ENCODE measurements at regions not wholly inside any gene's neighbourhood (a gene's known extent, or its start where the extent isn't known, plus 50 kb on each side); places are given as distances from the start of the nearest gene placed in this dataset.
A peak's percentile ranks its signal among the peaks of the same experiment; 100 is the strongest.
"Not testable (repeated sequence)": the region's sequence is repeated elsewhere in the genome, so short reads cannot be mapped to it uniquely, and the experiment has no call there.

DNA sequence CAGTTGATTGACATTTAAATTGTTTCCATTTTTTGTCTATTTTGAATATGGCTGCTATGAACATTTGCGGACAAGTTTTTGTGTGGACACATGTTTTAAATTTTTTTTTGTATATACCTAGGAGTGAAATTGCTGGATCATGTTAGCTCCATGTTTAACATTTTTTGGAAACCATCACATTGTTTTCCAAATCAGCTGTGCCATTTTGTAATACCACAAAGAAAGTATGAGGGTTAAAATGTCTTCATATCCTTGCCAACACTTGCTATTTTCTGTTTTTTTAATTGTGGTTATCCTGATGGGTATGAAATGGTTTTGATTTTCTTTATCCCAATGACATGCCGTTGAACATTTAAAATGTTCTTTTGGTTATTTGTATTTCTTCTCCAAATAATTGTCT lies 52.1 kb downstream of the CARTPT start:
- CTCF ChIA-PET, result interaction anchor here (0.6 kb wide), 1 partner anchor 559 kb away, joined by 4 read pairs; no protein-coding TSS in a partner anchor
- no peak overlapping the region for H3K4me3 Mint-ChIP-seq
- no peaks in the 10 kb centered on the region for H3K4me1 Mint-ChIP-seq (ENCODE audit: low read depth)
- no peak overlapping the region for H3K27ac Mint-ChIP-seq
- POLR2A ChIA-PET, result no interaction called here
- no peaks in the 10 kb centered on the region for H3K36me3 Mint-ChIP-seq
- H3K9me3 Mint-ChIP-seq, result no peaks in the 10 kb centered on the region
- DNase-seq, result no peak
- H3K27me3 Mint-ChIP-seq, result peaks cover 7% of the 10 kb centered on the region
- intact Hi-C loops (cut with micrococcal nuclease), result no loop called here

DNA sequence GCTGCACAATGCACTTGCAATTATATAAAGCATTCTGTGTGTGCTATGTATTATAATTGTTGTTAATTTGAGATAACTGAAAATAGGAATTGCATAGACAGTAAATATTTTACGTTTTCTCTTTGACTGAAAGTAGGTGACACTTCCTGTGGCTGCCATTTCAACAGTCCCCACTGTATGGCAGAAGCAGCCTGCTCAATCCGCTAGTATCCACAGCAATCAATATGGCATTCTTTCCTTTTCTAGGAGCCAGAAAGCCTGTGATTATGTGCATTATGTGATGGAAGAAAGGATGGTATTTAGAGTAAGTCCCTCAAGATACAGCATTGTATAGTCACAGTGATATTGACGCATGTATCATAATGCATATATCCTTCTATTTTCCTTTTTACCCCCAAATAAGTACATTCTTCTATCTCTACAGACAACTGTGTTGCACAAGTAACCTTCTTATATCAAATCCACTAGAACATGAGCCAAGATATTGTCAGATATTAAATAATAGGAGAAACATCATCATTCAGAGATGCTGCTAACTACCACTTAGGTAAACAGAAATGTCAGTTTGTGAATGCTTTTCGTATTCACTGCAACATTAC lies 59.7 kb downstream of the CARTPT start:
- Mint-ChIP-seq H3K9me3 (no peaks in the 10 kb centered on the region), H3K27me3 (peaks cover 3% of the 10 kb centered on the region), H3K36me3 (no peaks in the 10 kb centered on the region), H3K4me1 (ENCODE audit: low read depth) (peaks cover 19% of the 10 kb centered on the region), H3K4me3 (no peak overlapping the region), H3K27ac (no peak overlapping the region)
- ChIA-PET CTCF (interaction anchor here (1.1 kb wide), 1 partner anchor 468 kb away, joined by 3 read pairs; no protein-coding TSS in a partner anchor), POLR2A (no interaction called here)
- intact Hi-C loops (cut with micrococcal nuclease), result no loop called here
- DNase-seq, result no peak

DNA sequence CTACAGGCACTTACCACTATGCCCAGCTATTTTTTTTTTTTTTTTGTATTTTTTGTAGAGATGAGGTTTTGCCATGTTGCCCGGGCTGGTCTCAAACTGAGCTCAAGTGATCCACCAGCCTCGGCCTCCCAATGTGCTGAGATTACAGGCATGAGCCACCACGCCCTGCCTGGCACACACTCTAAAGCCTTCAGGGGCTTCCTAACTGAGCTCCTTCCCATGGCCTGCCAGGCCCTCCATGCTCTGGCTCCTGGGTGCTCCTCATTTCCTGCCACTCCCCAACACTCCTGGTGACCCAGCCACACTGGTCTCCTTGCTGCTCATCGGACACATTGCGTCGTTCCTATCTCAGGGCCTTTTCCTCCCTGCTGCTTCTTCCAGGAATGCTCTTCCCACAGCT lies 61.5 kb downstream of the CARTPT start:
- DNase-seq, result no peak
- H3K27ac Mint-ChIP-seq, result no peak overlapping the region
- H3K36me3 Mint-ChIP-seq, result no peaks in the 10 kb centered on the region
- peaks cover 24% of the 10 kb centered on the region for H3K4me1 Mint-ChIP-seq (ENCODE audit: low read depth)
- H3K27me3 Mint-ChIP-seq, result peaks cover 4% of the 10 kb centered on the region
- H3K9me3 Mint-ChIP-seq, result no peaks in the 10 kb centered on the region
- CTCF ChIA-PET, result no interaction called here
- intact Hi-C loops (cut with micrococcal nuclease), result loop anchor here (5.0 kb wide), 2 partner anchors 107 to 527 kb away; no protein-coding TSS in a partner anchor
- POLR2A ChIA-PET, result interaction anchor here (0.7 kb wide), 1 partner anchor 364 kb away, joined by 3 read pairs; no protein-coding TSS in a partner anchor
- H3K4me3 Mint-ChIP-seq, result no peak overlapping the region

DNA sequence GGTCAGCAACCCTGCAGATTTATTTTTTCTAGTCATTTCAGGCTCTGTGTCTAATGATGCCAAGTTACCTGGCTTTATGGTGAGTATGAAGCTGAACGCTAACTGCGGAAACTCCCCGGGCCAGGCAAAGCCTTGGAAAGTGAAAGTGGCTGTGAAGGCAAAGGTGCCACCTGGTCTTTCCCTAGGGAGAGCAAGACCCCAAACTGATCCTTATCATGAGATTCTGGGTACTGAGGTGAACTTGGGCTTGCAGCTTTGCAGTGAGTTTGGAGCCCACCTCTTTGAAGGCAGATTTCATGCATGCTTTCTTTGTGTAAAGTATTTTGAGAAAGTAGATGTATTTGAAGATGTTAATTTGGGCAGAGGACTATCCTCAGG lies 63.3 kb downstream of the CARTPT start:
- Mint-ChIP-seq H3K27me3 (peaks cover 2% of the 10 kb centered on the region), H3K36me3 (no peaks in the 10 kb centered on the region), H3K9me3 (no peaks in the 10 kb centered on the region), H3K4me3 (no peak overlapping the region), H3K27ac (peak overlapping the region; percentile 9), H3K4me1 (ENCODE audit: low read depth) (peaks cover 24% of the 10 kb centered on the region)
- peak; percentile 47 for DNase-seq
- intact Hi-C loops (cut with micrococcal nuclease), result loop anchor here (1.0 to 5.0 kb wide), 5 partner anchors 105 to 525 kb away; no protein-coding TSS in a partner anchor
- ChIA-PET POLR2A (interaction anchor here (0.9 kb wide), 1 partner anchor 8 kb away, joined by 3 read pairs; no protein-coding TSS in a partner anchor), CTCF (interaction anchor here (0.6 to 1.9 kb wide), 5 partner anchors 8 to 538 kb away, joined by 3 to 9 read pairs (median 3); partner anchors contain the start of genes MRPS27 and PTCD2)

DNA sequence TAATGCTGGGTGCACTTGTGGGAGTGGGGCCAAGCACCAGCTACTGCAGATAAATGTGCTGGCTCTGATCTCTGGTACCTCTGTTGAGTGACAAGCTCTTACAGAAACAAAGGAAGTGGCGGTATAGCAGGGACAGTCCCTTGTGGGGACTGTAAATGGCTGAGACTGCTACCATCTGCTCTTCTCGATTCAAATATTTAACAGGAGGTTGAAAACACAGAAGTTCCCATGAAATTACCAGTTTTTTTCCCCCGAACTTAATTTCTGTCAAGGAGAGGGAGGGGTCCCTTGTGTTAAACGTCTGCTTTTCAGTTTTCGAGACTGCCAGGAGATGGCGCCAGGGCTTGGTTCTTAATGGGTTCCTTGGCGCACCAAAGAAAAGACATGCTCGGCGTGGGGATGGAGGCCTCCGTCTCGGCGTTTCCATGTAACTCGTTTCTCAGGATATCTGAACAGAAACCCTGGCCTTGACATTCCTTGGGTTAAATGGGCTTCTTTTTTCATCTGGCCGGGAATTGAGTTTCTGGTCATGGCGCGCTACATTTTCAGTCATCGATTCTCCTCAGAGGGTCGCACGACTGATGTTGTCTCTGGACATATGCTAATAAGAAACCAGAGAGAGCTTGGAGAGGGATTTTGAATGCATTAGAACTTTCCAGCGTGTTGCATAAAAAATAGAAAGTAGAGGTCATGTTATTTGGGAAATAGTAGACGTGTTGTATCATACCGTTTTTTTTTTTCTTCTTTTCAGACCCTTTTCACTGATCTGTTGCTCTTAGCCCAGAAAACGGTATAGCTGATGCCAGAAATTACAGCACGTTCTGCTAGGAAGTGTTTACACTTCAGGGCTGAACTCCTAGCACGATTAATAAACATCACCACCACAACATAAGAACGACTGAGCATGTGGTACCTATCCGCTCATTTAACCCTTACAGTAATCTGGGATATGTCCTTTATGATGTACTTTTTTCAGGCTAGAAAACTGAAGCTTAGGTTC lies 64.0 kb downstream of the CARTPT start:
- Mint-ChIP-seq H3K9me3 (no peaks in the 10 kb centered on the region), H3K4me1 (ENCODE audit: low read depth) (peaks cover 24% of the 10 kb centered on the region), H3K4me3 (peak overlapping the region; percentile 48), H3K27ac (peak overlapping the region; percentile 43), H3K27me3 (peaks cover 4% of the 10 kb centered on the region), H3K36me3 (no peaks in the 10 kb centered on the region)
- POLR2A ChIA-PET, result interaction anchor here (0.9 kb wide), 1 partner anchor 9 kb away, joined by 3 read pairs; no protein-coding TSS in a partner anchor
- CTCF ChIA-PET, result interaction anchor here (0.6 to 1.9 kb wide), 5 partner anchors 8 to 537 kb away, joined by 3 to 9 read pairs (median 3); partner anchors contain the start of genes MRPS27 and PTCD2
- DNase-seq, result peak; percentile 85
- intact Hi-C loops (cut with micrococcal nuclease), result loop anchor here (1.0 to 5.0 kb wide), 5 partner anchors 104 to 524 kb away; no protein-coding TSS in a partner anchor

DNA sequence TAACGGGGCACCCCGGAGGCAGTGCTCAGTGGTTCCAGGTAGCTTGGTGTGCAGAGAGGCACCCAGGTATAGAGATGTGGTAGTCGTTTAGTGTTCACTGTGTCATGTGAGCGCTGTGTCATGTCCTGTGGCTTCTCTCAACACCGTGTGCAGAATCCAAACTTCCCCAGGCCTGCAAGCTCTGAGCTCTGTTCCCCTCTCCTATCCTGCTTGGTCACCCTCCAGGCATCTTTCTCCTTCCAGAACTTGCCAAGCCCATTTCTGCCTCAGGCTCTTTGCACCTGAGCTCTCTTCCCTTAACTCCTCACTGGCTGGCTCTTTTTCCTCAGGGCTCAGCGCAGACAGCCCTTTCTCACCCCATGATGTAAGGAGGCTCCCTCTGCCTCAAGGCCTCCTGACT lies 64.8 kb downstream of the CARTPT start:
- Mint-ChIP-seq H3K4me3 (no peak overlapping the region), H3K36me3 (no peaks in the 10 kb centered on the region), H3K9me3 (no peaks in the 10 kb centered on the region), H3K4me1 (ENCODE audit: low read depth) (peaks cover 24% of the 10 kb centered on the region), H3K27me3 (peaks cover 7% of the 10 kb centered on the region), H3K27ac (no peak overlapping the region)
- DNase-seq, result peak; percentile 15
- CTCF ChIA-PET, result no interaction called here
- intact Hi-C loops (cut with micrococcal nuclease), result loop anchor here (2.0 to 5.0 kb wide), 3 partner anchors 103 to 523 kb away; no protein-coding TSS in a partner anchor
- POLR2A ChIA-PET, result no interaction called here

DNA sequence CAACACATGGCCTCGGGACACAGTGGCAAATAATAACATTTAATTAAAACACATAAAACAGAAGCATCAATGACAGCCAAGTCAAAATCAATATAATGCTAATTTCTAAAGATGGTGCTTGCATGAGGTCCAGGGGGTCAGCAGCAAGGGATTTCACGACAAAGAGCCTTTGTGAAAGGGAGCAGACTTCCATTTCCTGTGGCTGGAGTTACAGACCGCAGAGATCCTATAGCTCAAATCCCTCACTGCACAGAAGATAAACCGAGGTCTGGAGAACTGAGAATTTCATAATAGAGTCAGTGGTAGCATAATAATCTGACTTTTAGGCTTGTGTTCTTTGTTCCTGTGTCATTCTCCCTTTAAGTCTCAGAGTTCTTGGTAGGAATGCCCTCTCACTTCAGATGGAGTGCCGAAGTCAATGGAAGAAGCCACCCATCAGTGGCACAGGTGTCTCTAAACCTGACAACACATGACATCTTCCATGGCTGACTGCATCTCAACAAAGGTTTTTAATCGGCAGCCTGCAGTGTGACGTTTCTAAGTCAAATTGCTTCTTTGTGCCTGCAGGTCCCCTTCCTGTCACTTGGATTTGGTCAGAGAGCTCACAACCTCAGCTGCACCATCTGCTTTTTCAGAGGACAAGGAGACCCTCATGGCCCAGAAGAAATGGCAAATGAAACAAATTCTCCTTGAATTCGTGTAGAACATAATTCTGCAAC lies 67.4 kb downstream of the CARTPT start:
- Mint-ChIP-seq H3K27ac (no peak overlapping the region), H3K4me1 (ENCODE audit: low read depth) (peaks cover 24% of the 10 kb centered on the region), H3K9me3 (peaks cover 4% of the 10 kb centered on the region), H3K27me3 (peaks cover 11% of the 10 kb centered on the region), H3K36me3 (no peaks in the 10 kb centered on the region), H3K4me3 (no peak overlapping the region)
- ChIA-PET CTCF (no interaction called here), POLR2A (no interaction called here)
- no peak for DNase-seq
- intact Hi-C loops (cut with micrococcal nuclease), result no loop called here

DNA sequence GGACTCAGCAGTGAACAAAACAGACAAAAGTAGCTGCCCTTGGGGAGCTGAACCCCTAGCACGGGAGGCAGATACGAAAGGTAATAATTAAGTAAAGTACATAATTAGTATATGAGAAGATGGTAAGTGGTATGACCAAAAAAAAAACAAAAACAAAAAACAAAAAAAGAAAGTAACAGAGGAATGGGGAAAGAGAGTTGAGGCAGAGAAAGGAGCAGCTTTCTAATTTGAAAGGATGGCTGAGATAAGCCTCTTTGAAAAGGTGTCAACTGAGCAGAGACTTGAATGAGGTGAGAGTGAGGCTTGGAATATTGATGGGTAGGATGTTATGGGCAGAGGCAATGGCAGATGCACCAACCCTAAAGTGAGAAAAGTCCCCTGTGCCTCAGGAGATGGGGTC lies 69.7 kb downstream of the CARTPT start:
- Mint-ChIP-seq H3K4me1 (ENCODE audit: low read depth) (peaks cover 5% of the 10 kb centered on the region), H3K27ac (no peak overlapping the region), H3K27me3 (peaks cover 11% of the 10 kb centered on the region), H3K4me3 (no peak overlapping the region), H3K9me3 (peaks cover 12% of the 10 kb centered on the region), H3K36me3 (no peaks in the 10 kb centered on the region)
- ChIA-PET CTCF (no interaction called here), POLR2A (no interaction called here)
- DNase-seq, result no peak
- intact Hi-C loops (cut with micrococcal nuclease), result no loop called here

DNA sequence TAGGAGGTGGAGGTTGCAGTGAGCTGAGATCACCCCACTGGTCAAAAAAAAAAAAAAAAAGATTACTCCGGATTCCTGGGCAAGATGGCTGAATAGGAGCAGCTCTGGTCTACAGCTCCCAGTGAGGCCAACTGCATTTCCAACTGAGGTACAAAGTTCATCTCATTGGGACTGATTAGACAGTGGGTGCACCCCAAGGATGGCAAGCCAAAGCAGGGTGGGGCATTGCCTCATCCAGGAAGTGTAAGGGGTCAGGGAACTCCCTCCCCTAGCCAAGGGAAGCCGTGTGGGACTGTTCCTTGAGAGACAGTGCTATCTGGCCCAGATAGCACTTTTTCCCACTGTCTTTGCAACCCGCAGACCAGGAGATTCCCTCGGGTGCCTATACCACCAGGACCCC lies 70.7 kb downstream of the CARTPT start:
- Mint-ChIP-seq H3K4me1 (ENCODE audit: low read depth) (no peaks in the 10 kb centered on the region), H3K9me3 (peaks cover 15% of the 10 kb centered on the region), H3K4me3 (no peak overlapping the region), H3K27me3 (peaks cover 9% of the 10 kb centered on the region), H3K27ac (no peak overlapping the region), H3K36me3 (no peaks in the 10 kb centered on the region)
- ChIA-PET CTCF (no interaction called here), POLR2A (no interaction called here)
- no peak for DNase-seq
- intact Hi-C loops (cut with micrococcal nuclease), result no loop called here

DNA sequence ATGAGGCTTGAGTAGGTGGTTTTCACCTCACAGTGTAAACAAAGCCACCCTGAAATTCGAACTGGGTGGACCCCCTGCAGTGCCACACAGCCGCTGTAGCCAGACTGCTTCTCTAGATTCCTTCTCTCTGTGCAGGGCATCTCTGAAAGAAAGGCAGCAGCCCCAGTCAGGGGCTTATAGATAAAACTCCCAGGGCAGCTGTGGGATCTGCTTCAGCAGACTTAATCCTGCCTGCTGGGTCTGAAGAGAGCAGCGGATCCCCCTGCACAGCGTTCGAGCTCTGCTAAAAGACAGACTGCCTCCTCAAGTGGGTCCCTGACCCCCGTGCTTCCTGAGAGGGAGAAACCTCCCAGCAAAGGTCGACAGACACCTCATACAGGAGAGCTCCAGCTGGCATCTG lies 71.4 kb downstream of the CARTPT start:
- ChIA-PET CTCF (no interaction called here), POLR2A (no interaction called here)
- no peak for DNase-seq
- no peaks in the 10 kb centered on the region for H3K4me1 Mint-ChIP-seq (ENCODE audit: low read depth)
- H3K4me3 Mint-ChIP-seq, result no peak overlapping the region
- H3K9me3 Mint-ChIP-seq, result peaks cover 22% of the 10 kb centered on the region
- peaks cover 9% of the 10 kb centered on the region for H3K27me3 Mint-ChIP-seq
- intact Hi-C loops (cut with micrococcal nuclease), result no loop called here
- no peak overlapping the region for H3K27ac Mint-ChIP-seq
- H3K36me3 Mint-ChIP-seq, result no peaks in the 10 kb centered on the region

DNA sequence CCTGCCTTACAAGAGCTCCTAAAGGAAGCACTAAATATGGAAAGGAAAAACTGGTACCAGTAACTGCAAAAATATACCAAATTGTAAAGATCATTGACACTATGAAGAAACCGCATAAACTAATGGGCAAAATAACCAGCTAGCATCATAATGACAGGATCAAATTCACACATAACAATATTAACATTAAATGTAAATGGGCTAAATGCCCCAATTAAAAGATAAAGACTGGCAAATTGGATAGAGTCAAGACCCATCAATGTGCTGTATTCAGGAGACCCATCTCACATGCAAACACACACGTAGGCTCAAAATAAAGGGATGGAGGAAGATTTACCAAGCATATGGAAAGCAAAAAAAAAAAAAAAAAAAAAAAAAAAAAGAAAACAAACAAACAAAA lies 73.0 kb downstream of the CARTPT start:
- DNase-seq; H3K4me3 Mint-ChIP-seq; H3K27ac Mint-ChIP-seq; H3K36me3 Mint-ChIP-seq; CTCF ChIA-PET; intact Hi-C loops (cut with micrococcal nuclease); POLR2A ChIA-PET; H3K27me3 Mint-ChIP-seq; H3K4me1 Mint-ChIP-seq (ENCODE audit: low read depth): not testable (repeated sequence)
- peaks cover 22% of the 10 kb centered on the region for H3K9me3 Mint-ChIP-seq

Data from activated CD4-positive, alpha-beta memory T cell treated with anti-CD3 and anti-CD28 coated beads for 36 hours (primary cell).